ENCODE measurements at regions not wholly inside any gene's neighbourhood (a gene's known extent, or its start where the extent isn't known, plus 50 kb on each side); places are given as distances from the start of the nearest gene placed in this dataset.

DNA sequence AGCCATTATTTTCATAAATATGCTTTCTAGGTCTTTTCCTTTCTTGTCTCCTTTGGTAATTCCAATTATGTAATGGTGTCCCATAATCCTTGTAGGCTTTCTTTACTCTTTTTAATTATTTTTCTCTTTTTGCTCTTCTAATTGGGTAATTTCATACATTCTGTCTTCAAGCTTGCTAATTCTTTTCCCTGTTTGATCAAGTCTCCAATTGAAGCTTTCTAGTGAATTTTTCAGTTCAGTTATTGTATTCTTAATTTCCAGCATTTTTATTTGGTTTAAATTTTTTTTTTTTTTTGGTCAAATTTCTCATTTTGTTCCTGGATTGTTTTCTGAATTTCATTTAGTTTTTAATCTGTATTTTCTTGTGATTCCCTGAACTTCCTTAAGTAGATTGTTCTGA, 74.9 kb upstream of the UST start:
- TF ChIP-seq, protein P1, sequence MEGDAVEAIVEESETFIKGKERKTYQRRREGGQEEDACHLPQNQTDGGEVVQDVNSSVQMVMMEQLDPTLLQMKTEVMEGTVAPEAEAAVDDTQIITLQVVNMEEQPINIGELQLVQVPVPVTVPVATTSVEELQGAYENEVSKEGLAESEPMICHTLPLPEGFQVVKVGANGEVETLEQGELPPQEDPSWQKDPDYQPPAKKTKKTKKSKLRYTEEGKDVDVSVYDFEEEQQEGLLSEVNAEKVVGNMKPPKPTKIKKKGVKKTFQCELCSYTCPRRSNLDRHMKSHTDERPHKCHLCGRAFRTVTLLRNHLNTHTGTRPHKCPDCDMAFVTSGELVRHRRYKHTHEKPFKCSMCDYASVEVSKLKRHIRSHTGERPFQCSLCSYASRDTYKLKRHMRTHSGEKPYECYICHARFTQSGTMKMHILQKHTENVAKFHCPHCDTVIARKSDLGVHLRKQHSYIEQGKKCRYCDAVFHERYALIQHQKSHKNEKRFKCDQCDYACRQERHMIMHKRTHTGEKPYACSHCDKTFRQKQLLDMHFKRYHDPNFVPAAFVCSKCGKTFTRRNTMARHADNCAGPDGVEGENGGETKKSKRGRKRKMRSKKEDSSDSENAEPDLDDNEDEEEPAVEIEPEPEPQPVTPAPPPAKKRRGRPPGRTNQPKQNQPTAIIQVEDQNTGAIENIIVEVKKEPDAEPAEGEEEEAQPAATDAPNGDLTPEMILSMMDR (IDR thresholded peaks at IDR 0.05): no peak
- TF ChIP-seq EP300 (IDR thresholded peaks at IDR 0.05) (no peak), POLR2A (IDR thresholded peaks at IDR 0.05; ENCODE audit: low read depth) (no peak)

All from esophagus muscularis mucosa (tissue), 4 donors.